Amygdala (tissue), 56 donors: ENCODE measurements at regions not wholly inside any gene's neighbourhood (a gene's known extent, or its start where the extent isn't known, plus 50 kb on each side); places are given as distances from the start of the nearest gene placed in this dataset.

Source experiments
- DNase-seq, 56 donors: peaks; one replicate each; lab custom pipeline; 2025; lab: John Stamatoyannopoulos, UW

GRCh38 chrX:39204353-39204752 lies 403.1 kb downstream of the MID1IP1 start:
- no peak for DNase-seq

GRCh38 chrX:39204945-39205344 lies 403.7 kb downstream of the MID1IP1 start:
- no peak for DNase-seq

DNA sequence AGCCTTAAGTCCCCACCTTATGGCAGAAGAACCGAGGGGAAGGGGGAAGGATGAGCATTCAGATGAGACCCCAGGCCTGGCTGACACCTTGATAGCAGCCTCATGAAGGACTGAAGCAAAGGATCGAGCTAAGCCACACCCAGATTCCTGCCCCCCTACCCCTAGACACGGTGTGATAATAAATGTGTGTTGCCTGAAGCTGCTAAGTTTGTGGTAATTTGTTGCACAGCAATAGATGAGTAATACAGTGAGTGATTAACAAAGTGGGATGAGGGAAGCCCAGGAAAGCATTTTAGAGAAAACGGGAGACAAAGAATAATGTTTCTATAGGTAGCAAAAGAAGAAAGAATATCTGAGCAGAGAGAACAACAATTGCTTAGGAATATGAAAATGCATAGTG lies 404.2 kb downstream of the MID1IP1 start:
- DNase-seq = no peak

GRCh38 chrX:39206399-39207145 lies 405.3 kb downstream of the MID1IP1 start:
- DNase-seq = no peak

- no peak for DNase-seq
Measured at GRCh38 chrX:39211501-39211900, 410.2 kb downstream of the MID1IP1 start.

DNA sequence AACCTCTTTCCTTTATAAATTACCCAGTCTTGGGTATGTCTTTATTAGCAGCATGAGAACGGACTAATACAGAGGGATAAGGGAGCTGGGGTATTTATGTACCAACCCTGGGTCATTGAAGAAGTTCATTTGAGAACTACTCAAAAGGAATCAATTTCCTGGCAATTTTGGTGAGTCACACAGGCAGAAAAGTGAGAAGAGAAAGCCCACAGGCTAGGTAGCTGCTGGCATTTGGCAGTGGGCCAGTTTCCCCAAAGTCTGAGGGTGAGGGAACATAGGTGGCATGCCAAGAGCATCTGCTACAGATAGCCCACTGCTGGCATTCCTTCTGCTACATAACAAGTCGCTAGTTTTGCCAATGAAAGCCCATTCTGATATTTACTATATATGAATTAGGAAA lies 411.2 kb downstream of the MID1IP1 start:
- DNase-seq = no peak

DNA sequence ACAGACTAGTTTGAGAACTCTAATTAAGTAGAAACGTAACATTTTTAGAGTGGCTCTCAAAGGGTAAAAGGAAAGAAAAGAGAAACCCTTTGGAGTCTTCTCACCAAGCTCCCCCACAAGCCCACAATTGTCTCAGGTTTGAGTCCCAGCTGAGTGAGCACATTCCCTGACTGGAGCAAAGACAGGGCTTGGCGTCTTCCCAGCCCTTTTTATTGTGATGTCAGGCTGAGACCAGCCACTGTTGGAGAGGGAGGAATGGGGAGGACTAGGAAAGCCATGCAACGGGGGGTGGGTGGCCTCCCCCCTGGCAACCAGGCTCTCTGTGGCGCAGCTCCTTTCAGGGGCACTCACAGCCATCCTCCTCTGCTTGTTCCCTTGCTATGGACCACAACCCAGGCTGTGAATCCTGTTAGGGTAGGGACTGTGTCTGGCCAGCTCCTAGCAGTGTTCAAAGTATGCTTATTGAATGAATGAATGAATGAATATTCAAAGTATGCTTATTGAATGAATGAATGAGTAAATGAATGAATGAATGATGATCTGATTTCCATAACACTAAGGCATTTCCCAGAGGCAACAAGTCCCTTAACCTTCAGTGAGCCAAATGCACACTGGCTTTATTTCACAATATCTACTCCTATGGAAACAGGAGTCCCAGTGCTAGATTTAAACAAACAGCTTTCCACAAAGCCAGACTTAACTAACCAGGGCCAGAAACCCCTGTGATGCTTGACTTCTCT lies 413.3 kb downstream of the MID1IP1 start:
- peak in 43 of 56 donors; percentile 0 to 58 (median 9) for DNase-seq

- DNase-seq = no peak
Measured at GRCh38 chrX:39220952-39221351, 419.7 kb downstream of the MID1IP1 start.

DNA sequence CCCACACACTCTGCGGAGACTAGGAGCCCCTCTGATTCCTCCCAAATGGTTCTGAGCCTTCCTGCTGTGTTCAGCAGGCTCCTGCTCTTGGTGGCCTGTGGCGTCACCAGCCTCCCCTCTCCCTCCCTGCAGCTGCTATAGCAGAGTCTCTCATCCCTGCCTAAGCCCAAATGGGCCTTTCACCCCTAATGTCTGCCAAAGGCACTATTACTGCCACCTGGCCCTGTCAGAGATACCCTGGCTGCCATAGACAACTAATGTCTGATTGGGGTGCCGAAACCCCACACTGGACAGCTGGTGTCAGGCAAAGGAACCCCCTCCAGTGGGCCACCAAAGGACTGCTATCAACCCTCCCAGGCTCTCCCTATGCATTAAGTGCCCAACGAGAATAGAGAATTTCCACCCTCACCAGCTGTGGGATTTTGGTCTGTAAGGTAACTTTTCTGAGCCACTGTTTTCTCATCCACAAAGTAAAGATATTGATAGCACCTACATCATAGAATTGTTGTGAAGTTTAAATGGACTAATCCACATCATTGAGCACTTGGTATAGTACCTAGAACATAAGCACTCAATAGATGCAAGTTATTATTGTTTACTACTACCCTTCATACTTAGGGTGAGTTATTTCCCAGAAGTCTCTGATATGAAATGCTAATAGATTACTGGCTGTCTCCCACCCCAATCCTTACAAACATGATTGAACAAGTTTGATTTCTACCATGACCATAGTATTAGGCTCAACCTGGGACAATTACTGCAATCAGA lies 421.3 kb downstream of the MID1IP1 start:
- DNase-seq = no peak

- DNase-seq = no peak
Measured at GRCh38 chrX:39226251-39226650, 425.0 kb downstream of the MID1IP1 start.

GRCh38 chrX:39227371-39227770 lies 426.1 kb downstream of the MID1IP1 start:
- no peak for DNase-seq

DNA sequence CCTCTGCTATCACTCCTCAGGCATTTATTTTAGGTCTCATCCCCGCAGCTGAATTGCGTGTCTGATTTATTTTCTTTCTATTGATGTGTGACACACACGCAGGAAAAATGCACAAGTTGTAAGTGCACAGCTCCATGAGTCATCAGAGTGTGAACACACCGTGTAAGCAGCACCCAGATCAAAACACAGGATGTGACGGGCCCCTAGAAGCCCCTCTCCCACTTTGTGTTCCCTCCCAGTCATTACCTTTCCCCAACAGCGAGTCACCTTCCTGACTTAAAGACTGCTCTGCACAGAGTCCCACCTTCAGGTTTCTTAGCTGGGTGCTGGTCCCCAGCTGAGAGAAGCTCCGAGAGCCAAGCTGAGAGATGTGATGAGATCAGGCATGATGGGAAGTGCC lies 436.7 kb downstream of the MID1IP1 start:
- no peak for DNase-seq

GRCh38 chrX:39242187-39242586 lies 440.9 kb downstream of the MID1IP1 start:
- peak in 1 of 56 donors; percentile 2 for DNase-seq

- no peak for DNase-seq
Measured at GRCh38 chrX:39244147-39244546, 442.9 kb downstream of the MID1IP1 start.

GRCh38 chrX:39245024-39245423 lies 443.8 kb downstream of the MID1IP1 start:
- no peak for DNase-seq

DNA sequence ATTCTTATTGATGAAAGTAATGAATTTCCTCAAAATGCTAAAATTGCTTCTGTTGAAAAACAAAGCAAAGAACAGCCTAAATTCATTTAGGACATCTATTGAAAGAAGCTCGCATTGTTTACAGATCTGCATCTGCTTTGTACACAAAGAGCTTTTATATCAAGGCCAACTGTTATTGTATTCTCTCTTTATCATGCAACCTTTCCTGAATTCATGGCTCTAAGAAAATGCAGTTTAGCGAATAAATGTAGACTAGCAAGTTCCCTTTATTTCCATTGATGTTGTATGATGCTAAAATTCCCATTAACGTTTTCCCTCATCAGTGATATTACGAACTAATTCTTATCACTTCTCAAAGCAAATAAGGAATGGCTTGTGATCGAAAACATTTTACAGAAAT lies 446.3 kb downstream of the MID1IP1 start:
- DNase-seq = no peak

DNA sequence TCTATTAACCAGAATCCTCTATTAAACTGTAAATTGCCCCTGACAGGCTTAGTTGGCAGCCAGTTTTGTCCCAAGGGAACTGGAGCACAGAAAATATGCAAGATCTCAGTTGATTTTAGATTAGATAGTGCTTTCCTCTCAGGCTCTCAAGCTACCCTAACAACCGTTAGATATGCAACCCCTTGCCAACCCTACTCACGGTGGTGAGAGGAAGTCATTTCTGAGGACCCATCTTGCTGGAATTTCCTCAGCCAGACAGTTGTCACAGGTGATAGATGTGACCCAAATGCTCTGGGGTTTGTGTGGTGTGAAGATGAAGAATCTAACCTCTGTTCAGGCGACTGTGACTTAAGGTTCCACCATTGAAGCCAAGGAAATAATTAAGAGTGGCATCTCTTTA lies 447.1 kb downstream of the MID1IP1 start:
- no peak for DNase-seq

DNA sequence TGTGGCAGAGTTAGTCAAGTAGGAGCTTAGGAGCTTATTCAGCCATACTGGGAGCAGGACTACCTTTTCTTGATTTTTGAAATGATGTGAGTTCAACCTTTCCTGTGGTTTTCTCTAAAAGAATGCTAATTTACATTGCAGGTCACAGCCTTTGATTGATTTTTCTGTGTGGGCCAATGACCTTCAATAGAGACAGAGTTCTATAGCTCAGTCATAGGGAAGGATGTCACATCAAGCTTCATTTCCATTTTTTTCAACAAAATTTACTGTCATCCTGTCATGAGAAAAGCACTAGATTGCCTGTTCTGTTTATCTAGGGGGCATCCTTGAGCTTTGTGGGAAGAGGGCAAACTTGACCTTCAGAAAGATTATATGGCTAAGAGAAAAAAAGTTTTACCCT lies 448.7 kb downstream of the MID1IP1 start:
- DNase-seq = no peak

DNA sequence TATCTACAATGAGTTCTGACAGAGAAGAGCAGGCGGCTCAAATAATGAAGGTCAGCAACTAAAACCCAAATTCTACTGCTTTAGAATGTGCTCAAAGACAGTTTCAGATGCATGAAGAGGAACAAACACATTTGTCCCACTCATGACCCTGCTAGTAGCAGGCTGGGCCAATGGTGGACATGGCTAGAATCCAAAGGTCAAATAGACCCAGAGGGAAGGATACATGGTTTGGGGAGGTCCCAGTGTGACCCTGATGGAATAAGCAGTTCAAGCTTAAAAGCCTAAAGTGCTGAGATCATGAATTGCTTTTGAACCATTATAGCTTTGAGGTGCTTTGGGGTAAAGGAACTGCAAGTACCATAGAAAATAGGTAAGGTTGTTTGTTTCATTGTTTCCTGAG lies 450.7 kb downstream of the MID1IP1 start:
- no peak for DNase-seq

GRCh38 chrX:39253551-39253950 lies 452.3 kb downstream of the MID1IP1 start:
- no peak for DNase-seq

- no peak for DNase-seq
Measured at GRCh38 chrX:39258331-39258730, 457.1 kb downstream of the MID1IP1 start.
